Ishikawa (cell line): ENCODE measurements at regions not wholly inside any gene's neighbourhood (a gene's known extent, or its start where the extent isn't known, plus 50 kb on each side); places are given as distances from the start of the nearest gene placed in this dataset.

Experiments
- CEBPB ChIP-seq: IDR thresholded peaks from 2 replicates; pipeline ENCODE4 v1.6.1; 2012
- CREB1 ChIP-seq: IDR thresholded peaks from 2 replicates; pipeline ENCODE4 v1.6.1; 2012; ENCODE audit warnings: low read depth
- EGR1 ChIP-seq: IDR thresholded peaks from 2 replicates; pipeline ENCODE4 v1.6.1; 2012
- EP300 ChIP-seq: IDR thresholded peaks from 2 replicates; pipeline ENCODE4 v1.6.1; 2012; ENCODE audit warnings: borderline replicate concordance
- FOXM1 ChIP-seq: IDR thresholded peaks from 2 replicates; pipeline ENCODE4 v1.6.1; 2012; ENCODE audit warnings: low read depth, borderline replicate concordance
- MAX ChIP-seq: IDR thresholded peaks from 2 replicates; pipeline ENCODE4 v1.6.1; 2012
- NFIC ChIP-seq: IDR thresholded peaks from 2 replicates; pipeline ENCODE4 v1.6.1; 2012
- RAD21 ChIP-seq: IDR thresholded peaks from 2 replicates; pipeline ENCODE4 v1.6.1; 2012; ENCODE audit warnings: low read depth
- TAF1 ChIP-seq: IDR thresholded peaks from 2 replicates; pipeline ENCODE4 v1.6.1; 2012; ENCODE audit warnings: low read depth, mild to moderate bottlenecking
- TCF12 ChIP-seq: IDR thresholded peaks from 2 replicates; pipeline ENCODE4 v1.6.1; 2012; ENCODE audit warnings: low read depth
- TEAD4 ChIP-seq: IDR thresholded peaks from 2 replicates; pipeline ENCODE4 v1.6.1; 2012
- USF1 ChIP-seq: IDR thresholded peaks from 2 replicates; pipeline ENCODE4 v1.6.1; 2012
- YY1 ChIP-seq: IDR thresholded peaks from 2 replicates; pipeline ENCODE4 v1.6.1; 2012; ENCODE audit warnings: low read depth
- ZBTB7A ChIP-seq: IDR thresholded peaks from 2 replicates; pipeline ENCODE4 v1.6.1; 2012; ENCODE audit warnings: low read depth
- TF ChIP-seq, protein P1 (sequence below): IDR thresholded peaks from 2 replicates; pipeline ENCODE4 v1.6.1; 2012; ENCODE audit warnings: low read depth, mild to moderate bottlenecking

DNA sequence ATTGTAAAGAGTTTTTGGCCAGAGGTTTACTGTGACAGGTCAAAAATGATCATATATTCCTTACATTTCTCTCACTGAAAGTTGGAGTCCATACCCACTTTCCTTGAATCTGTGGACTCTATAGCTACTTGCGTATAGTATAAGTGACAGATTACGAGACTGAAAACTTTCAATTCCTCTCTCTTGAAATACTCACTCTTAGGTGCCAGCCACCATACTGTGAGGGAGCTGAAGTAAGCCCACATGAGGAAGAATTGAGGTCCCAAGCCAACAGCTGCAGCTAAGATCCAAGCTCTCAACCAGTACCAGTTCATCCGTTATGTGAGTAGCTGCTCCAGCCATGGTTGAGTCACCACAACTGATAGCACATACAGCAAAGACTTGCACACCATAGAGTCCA is 128.1 kb upstream of the FAM174A start:
- TF ChIP-seq NFIC (no peak), EGR1 (no peak), YY1 (no peak)

- TF ChIP-seq ZBTB7A, result no peak
- no peak for TF ChIP-seq YY1
- no peak for TF ChIP-seq MAX
- TF ChIP-seq TEAD4, result no peak
- TF ChIP-seq USF1, result no peak
- TF ChIP-seq NFIC, result no peak
- TF ChIP-seq CEBPB, result no peak
- no peak for TF ChIP-seq TAF1
- no peak for TF ChIP-seq EP300
- no peak for TF ChIP-seq CREB1
- no peak for TF ChIP-seq TCF12
- TF ChIP-seq EGR1, result no peak
- no peak for TF ChIP-seq FOXM1
- no peak for TF ChIP-seq RAD21
- TF ChIP-seq, protein P1, sequence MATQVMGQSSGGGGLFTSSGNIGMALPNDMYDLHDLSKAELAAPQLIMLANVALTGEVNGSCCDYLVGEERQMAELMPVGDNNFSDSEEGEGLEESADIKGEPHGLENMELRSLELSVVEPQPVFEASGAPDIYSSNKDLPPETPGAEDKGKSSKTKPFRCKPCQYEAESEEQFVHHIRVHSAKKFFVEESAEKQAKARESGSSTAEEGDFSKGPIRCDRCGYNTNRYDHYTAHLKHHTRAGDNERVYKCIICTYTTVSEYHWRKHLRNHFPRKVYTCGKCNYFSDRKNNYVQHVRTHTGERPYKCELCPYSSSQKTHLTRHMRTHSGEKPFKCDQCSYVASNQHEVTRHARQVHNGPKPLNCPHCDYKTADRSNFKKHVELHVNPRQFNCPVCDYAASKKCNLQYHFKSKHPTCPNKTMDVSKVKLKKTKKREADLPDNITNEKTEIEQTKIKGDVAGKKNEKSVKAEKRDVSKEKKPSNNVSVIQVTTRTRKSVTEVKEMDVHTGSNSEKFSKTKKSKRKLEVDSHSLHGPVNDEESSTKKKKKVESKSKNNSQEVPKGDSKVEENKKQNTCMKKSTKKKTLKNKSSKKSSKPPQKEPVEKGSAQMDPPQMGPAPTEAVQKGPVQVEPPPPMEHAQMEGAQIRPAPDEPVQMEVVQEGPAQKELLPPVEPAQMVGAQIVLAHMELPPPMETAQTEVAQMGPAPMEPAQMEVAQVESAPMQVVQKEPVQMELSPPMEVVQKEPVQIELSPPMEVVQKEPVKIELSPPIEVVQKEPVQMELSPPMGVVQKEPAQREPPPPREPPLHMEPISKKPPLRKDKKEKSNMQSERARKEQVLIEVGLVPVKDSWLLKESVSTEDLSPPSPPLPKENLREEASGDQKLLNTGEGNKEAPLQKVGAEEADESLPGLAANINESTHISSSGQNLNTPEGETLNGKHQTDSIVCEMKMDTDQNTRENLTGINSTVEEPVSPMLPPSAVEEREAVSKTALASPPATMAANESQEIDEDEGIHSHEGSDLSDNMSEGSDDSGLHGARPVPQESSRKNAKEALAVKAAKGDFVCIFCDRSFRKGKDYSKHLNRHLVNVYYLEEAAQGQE, result no peak
Observed at GRCh38 chr5:100406640-100407039, 128.5 kb upstream of the FAM174A start.

DNA sequence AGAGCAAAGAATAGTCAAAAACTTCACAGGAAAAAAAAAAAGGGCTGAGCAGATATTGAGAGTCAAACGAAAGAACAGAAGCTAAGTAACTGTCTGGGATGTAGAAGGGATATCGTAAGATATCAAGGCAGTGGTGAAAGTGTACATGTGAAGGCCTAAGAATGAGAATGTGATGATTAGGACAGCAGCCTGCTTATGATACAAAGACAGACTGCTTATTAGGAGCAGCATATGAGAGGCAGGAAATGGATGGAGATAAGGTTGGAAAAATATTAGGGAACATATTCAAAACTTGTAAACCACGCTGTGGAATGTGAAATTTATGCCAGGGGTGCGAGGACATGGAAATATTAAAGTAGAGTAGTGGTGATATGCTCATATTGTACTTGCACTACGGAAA is 133.1 kb upstream of the FAM174A start:
- TF ChIP-seq CREB1, result no peak
- no peak for TF ChIP-seq FOXM1
- no peak for TF ChIP-seq TCF12
- TF ChIP-seq RAD21, result no peak
- TF ChIP-seq ZBTB7A, result no peak
- TF ChIP-seq EP300, result no peak
- TF ChIP-seq USF1, result no peak
- TF ChIP-seq NFIC, result no peak
- no peak for TF ChIP-seq TAF1

- TF ChIP-seq, protein P1, result no peak
- no peak for TF ChIP-seq USF1
Observed at GRCh38 chr5:100401149-100401548, 134.0 kb upstream of the FAM174A start.

GRCh38 chr5:100322483-100322882 is 212.7 kb upstream of the FAM174A start:
- TF ChIP-seq CREB1, result no peak
- TF ChIP-seq TEAD4, result no peak
- TF ChIP-seq USF1, result no peak
- TF ChIP-seq EGR1, result no peak
- TF ChIP-seq FOXM1, result no peak
- TF ChIP-seq CEBPB, result no peak
- TF ChIP-seq TAF1, result no peak
- no peak for TF ChIP-seq ZBTB7A
- no peak for TF ChIP-seq EP300
- TF ChIP-seq, protein P1, result no peak
- TF ChIP-seq YY1, result no peak
- no peak for TF ChIP-seq TCF12
- no peak for TF ChIP-seq NFIC
- no peak for TF ChIP-seq MAX
- TF ChIP-seq RAD21, result no peak
